Activated naive CD8-positive, alpha-beta T cell treated with anti-CD3 and anti-CD28 coated beads, Interleukin-2, amount 10 ng/mL, durations not matched to agents 7 days and 5 days (primary cell): ENCODE measurements at regions not wholly inside any gene's neighbourhood (a gene's known extent, or its start where the extent isn't known, plus 50 kb on each side); places are given as distances from the start of the nearest gene placed in this dataset.
"Not testable (repeated sequence)": the region's sequence is repeated elsewhere in the genome, so short reads cannot be mapped to it uniquely, and the experiment has no call there.

ENCODE experiments used
- ATAC-seq: fragments of 150-1000 bp; cut with Tn5 transposase; one replicate; pipeline ENCODE4 v1.10.0; 2021; ENCODE audit warnings: low read depth, moderate library complexity
- POLR2A ChIA-PET: fragments of 350-600 bp; sonication (Branson Sonifier 250); formaldehyde crosslinking; loops from one replicate; lab custom pipeline; 2021; ENCODE audit warnings: antibody characterized with exemption; lab: Charles Lee
- DNase-seq: peaks from one replicate; pipeline ENCODE4 v3.0.0; 2021
- H3K27ac Mint-ChIP-seq: one replicate; pipeline ENCODE4 v1.8.0; 2022; ENCODE audit warnings: mild to moderate bottlenecking, mixed read lengths
- H3K27me3 Mint-ChIP-seq: one replicate; pipeline ENCODE4 v1.8.0; 2022; ENCODE audit warnings: mild to moderate bottlenecking, moderate library complexity, mixed read lengths
- H3K36me3 Mint-ChIP-seq: one replicate; pipeline ENCODE4 v1.8.0; 2021; ENCODE audit warnings: mild to moderate bottlenecking, mixed read lengths
- H3K4me1 Mint-ChIP-seq: one replicate; pipeline ENCODE4 v1.8.0; 2021; ENCODE audit warnings: mixed read lengths
- H3K4me3 Mint-ChIP-seq: one replicate; pipeline ENCODE4 v1.8.0; 2022; ENCODE audit warnings: mild to moderate bottlenecking, moderate library complexity, mixed read lengths
- H3K9me3 Mint-ChIP-seq: one replicate; pipeline ENCODE4 v1.8.0; 2021; ENCODE audit warnings: mixed read lengths

DNA sequence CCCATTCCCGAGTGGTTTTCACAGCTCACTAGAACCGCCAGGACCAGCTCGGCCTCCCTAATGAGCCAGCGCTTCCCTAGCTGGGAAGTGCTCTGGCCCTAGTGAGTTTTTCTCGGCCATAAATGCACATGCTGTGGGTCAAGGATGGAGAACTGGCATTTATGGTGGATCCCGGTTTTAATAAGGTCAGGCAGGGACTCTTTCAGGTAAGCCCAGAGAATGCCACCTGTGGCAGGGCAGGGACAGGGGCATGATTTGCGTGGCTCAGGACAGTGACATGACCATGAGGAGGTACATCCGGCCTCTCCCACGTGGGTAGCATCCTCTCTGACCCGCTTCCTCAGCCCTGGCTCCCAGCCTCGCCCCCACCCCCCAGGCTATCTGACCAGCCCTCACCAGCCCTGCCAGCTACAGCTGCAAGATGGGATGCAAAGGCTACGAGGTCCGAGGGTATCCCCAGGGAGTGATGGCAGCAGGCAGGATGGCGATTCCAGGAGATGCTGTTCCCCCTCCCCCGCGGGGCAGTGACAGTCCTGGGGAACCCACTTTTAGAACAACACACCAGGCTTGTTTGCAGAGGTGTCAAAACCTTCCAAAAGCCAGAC, 60.3 kb upstream of the ADAMTS2 start:
- no peaks in the 10 kb centered on the region for H3K4me1 Mint-ChIP-seq
- no peak overlapping the region for H3K4me3 Mint-ChIP-seq
- no peaks in the 10 kb centered on the region for H3K36me3 Mint-ChIP-seq
- DNase-seq (no peak), ATAC-seq (no peak)
- no peak overlapping the region for H3K27ac Mint-ChIP-seq
- H3K9me3 Mint-ChIP-seq: peaks cover 2% of the 10 kb centered on the region
- POLR2A ChIA-PET: no interaction called here
- H3K27me3 Mint-ChIP-seq: no peaks in the 10 kb centered on the region

GRCh38 chr5:179405054-179405416, 59.8 kb upstream of the ADAMTS2 start:
- Mint-ChIP-seq H3K27me3 (no peaks in the 10 kb centered on the region), H3K9me3 (peaks cover 2% of the 10 kb centered on the region), H3K4me3 (no peak overlapping the region), H3K36me3 (no peaks in the 10 kb centered on the region), H3K4me1 (no peaks in the 10 kb centered on the region), H3K27ac (no peak overlapping the region)
- POLR2A ChIA-PET: no interaction called here
- no peak for DNase-seq
- no peak for ATAC-seq

- ATAC-seq: no peak
- Mint-ChIP-seq H3K36me3 (no peaks in the 10 kb centered on the region), H3K4me1 (no peaks in the 10 kb centered on the region), H3K27ac (no peak overlapping the region), H3K4me3 (no peak overlapping the region), H3K27me3 (no peaks in the 10 kb centered on the region), H3K9me3 (peaks cover 6% of the 10 kb centered on the region)
- POLR2A ChIA-PET: no interaction called here
- DNase-seq: no peak
Measured at GRCh38 chr5:179404321-179405053, 59.2 kb upstream of the ADAMTS2 start.

GRCh38 chr5:179403426-179404147, 58.3 kb upstream of the ADAMTS2 start:
- no peak overlapping the region for H3K27ac Mint-ChIP-seq

DNA sequence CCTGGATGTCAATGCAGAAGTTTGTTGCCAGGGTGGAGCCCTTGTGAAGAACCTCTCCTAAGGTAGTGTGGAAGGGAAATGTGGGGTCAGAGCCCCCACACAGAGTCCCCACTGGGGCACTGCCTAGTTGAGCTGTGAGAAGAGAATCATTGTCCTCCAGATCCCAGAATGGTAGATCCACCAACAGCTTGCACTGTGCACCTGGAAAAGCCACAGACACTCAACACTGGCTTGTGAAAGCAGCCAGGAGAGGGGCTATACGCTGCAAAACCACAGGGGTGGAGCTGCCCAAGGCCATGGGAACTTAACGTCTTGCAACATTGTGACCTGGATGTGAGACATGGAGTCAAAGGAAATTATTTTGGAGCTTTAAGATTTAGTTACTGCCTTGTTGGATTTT, 55.2 kb upstream of the ADAMTS2 start:
- H3K4me3 Mint-ChIP-seq, H3K4me1 Mint-ChIP-seq, ATAC-seq, H3K36me3 Mint-ChIP-seq, DNase-seq, H3K27me3 Mint-ChIP-seq, POLR2A ChIA-PET, H3K27ac Mint-ChIP-seq: not testable (repeated sequence)
- peaks cover 12% of the 10 kb centered on the region for H3K9me3 Mint-ChIP-seq

More at GRCh38 chr5:179403426-179404147, 58.3 kb upstream of the ADAMTS2 start:
- POLR2A ChIA-PET: no interaction called here
- no peak for ATAC-seq
- peaks cover 11% of the 10 kb centered on the region for H3K9me3 Mint-ChIP-seq
- DNase-seq: no peak
- no peaks in the 10 kb centered on the region for H3K36me3 Mint-ChIP-seq
- no peaks in the 10 kb centered on the region for H3K4me1 Mint-ChIP-seq
- H3K4me3 Mint-ChIP-seq: no peak overlapping the region
- H3K27me3 Mint-ChIP-seq: no peaks in the 10 kb centered on the region

- ATAC-seq: no peak
- H3K27ac Mint-ChIP-seq: no peak overlapping the region
- no peak overlapping the region for H3K4me3 Mint-ChIP-seq
- peaks cover 12% of the 10 kb centered on the region for H3K9me3 Mint-ChIP-seq
- H3K27me3 Mint-ChIP-seq: peaks cover 2% of the 10 kb centered on the region
- DNase-seq: no peak
- no peaks in the 10 kb centered on the region for H3K4me1 Mint-ChIP-seq
- no peaks in the 10 kb centered on the region for H3K36me3 Mint-ChIP-seq
- POLR2A ChIA-PET: no interaction called here
Measured at GRCh38 chr5:179400020-179400419, 54.8 kb upstream of the ADAMTS2 start.

- H3K4me3 Mint-ChIP-seq, H3K27ac Mint-ChIP-seq, DNase-seq, H3K36me3 Mint-ChIP-seq, H3K4me1 Mint-ChIP-seq, ATAC-seq, H3K27me3 Mint-ChIP-seq, POLR2A ChIA-PET: not testable (repeated sequence)
- peaks cover 12% of the 10 kb centered on the region for H3K9me3 Mint-ChIP-seq
Measured at GRCh38 chr5:179399327-179399726, 54.1 kb upstream of the ADAMTS2 start.

DNA sequence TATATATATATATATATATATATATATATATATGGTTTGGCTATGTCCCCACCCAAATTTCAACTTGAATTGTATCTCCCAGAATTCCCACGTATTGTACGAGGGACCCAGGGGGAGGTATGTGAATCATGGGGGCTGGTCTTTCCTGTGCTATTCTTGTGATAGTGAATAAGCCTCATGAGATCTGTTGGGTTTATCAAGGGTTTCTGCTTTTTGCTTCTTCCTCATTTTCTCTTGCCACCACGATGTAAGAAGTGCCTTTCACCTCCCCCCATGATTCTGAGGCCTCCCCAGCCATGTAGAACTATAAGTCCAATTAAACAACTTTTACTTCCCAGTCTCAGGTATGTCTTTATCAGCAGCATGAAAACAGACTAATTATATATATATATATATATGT, 52.3 kb upstream of the ADAMTS2 start:
- H3K9me3 Mint-ChIP-seq: peaks cover 20% of the 10 kb centered on the region
- DNase-seq (no peak), ATAC-seq (no peak)
- H3K4me3 Mint-ChIP-seq: no peak overlapping the region
- H3K27me3 Mint-ChIP-seq: peaks cover 2% of the 10 kb centered on the region
- H3K4me1 Mint-ChIP-seq: no peaks in the 10 kb centered on the region
- H3K27ac Mint-ChIP-seq: no peak overlapping the region
- POLR2A ChIA-PET: no interaction called here
- no peaks in the 10 kb centered on the region for H3K36me3 Mint-ChIP-seq
